G401 (cell line): ENCODE measurements at regions not wholly inside any gene's neighbourhood (a gene's known extent, or its start where the extent isn't known, plus 50 kb on each side); places are given as distances from the start of the nearest gene placed in this dataset.

Experiments
- DNase-seq: peaks from one replicate; pipeline ENCODE4 v3.0.0-alpha.2; 2015; ENCODE audit warnings: low spot score
- in situ Hi-C: cut with HindIII; loops from 2 replicates; pipeline ENCODE4 v1.10.0; 2016; ENCODE audit warnings: low sequenced_read_pairs, mixed read lengths

- in situ Hi-C loops = no loop called here
- no peak for DNase-seq
Observed at GRCh38 chr1:209222826-209223225, 360.7 kb upstream of the CAMK1G start.

- in situ Hi-C loops = no loop called here
- no peak for DNase-seq
Observed at GRCh38 chr1:209223791-209224190, 359.7 kb upstream of the CAMK1G start.

GRCh38 chr1:209224886-209225285 is 358.6 kb upstream of the CAMK1G start:
- in situ Hi-C loops = no loop called here
- DNase-seq = no peak

- DNase-seq = no peak
- in situ Hi-C loops = no loop called here
Observed at GRCh38 chr1:209227171-209227570, 356.3 kb upstream of the CAMK1G start.

GRCh38 chr1:209227941-209228340 is 355.6 kb upstream of the CAMK1G start:
- DNase-seq = no peak
- in situ Hi-C loops = no loop called here

- DNase-seq = no peak
- in situ Hi-C loops = no loop called here
Observed at GRCh38 chr1:209229494-209230061, 353.9 kb upstream of the CAMK1G start.

GRCh38 chr1:209230314-209230713 is 353.2 kb upstream of the CAMK1G start:
- in situ Hi-C loops = no loop called here
- no peak for DNase-seq

GRCh38 chr1:209231476-209232156 is 351.9 kb upstream of the CAMK1G start:
- in situ Hi-C loops = no loop called here
- DNase-seq = no peak

- no peak for DNase-seq
- in situ Hi-C loops = no loop called here
Observed at GRCh38 chr1:209232197-209232596, 351.3 kb upstream of the CAMK1G start.

GRCh38 chr1:209232759-209233158 is 350.8 kb upstream of the CAMK1G start:
- in situ Hi-C loops = no loop called here

GRCh38 chr1:209235166-209235565 is 348.3 kb upstream of the CAMK1G start:
- in situ Hi-C loops = no loop called here
- DNase-seq = no peak

More at GRCh38 chr1:209232759-209233158, 350.8 kb upstream of the CAMK1G start:
- no peak for DNase-seq

GRCh38 chr1:209238356-209238755 is 345.2 kb upstream of the CAMK1G start:
- no peak for DNase-seq
- in situ Hi-C loops = no loop called here

- in situ Hi-C loops = no loop called here
Observed at GRCh38 chr1:209240351-209240750, 343.2 kb upstream of the CAMK1G start.

GRCh38 chr1:209241487-209241886 is 342.0 kb upstream of the CAMK1G start:
- no peak for DNase-seq
- in situ Hi-C loops = no loop called here

More at GRCh38 chr1:209240351-209240750, 343.2 kb upstream of the CAMK1G start:
- DNase-seq = no peak

GRCh38 chr1:209248649-209249279 is 334.8 kb upstream of the CAMK1G start:
- DNase-seq = peak; percentile 77
- in situ Hi-C loops = no loop called here

- in situ Hi-C loops = no loop called here
Observed at GRCh38 chr1:209249280-209249670, 334.2 kb upstream of the CAMK1G start.

GRCh38 chr1:209249785-209250440 is 333.6 kb upstream of the CAMK1G start:
- in situ Hi-C loops = no loop called here
- peak; percentile 8 for DNase-seq

More at GRCh38 chr1:209249280-209249670, 334.2 kb upstream of the CAMK1G start:
- peak; percentile 46 for DNase-seq

GRCh38 chr1:209250861-209251636 is 332.5 kb upstream of the CAMK1G start:
- DNase-seq = peak; percentile 7
- in situ Hi-C loops = no loop called here

GRCh38 chr1:209256766-209257350 is 326.7 kb upstream of the CAMK1G start:
- DNase-seq = no peak
- in situ Hi-C loops = no loop called here
